Breast epithelium (tissue), 3 donors: ENCODE measurements at regions not wholly inside any gene's neighbourhood (a gene's known extent, or its start where the extent isn't known, plus 50 kb on each side); places are given as distances from the start of the nearest gene placed in this dataset.

Experiments used
- POLR2A ChIP-seq: fragments of 450-650 bp; IDR thresholded peaks from one replicate; pipeline ENCODE4 v1.6.1; 2016; ENCODE audit warnings: antibody characterized with exemption, mild to moderate bottlenecking, moderate library complexity
- TF ChIP-seq, protein P1 (sequence below), 3 donors: fragments of 450-650 bp; IDR thresholded peaks; one replicate each; pipeline ENCODE4 v1.5.1; 2016 to 2017; ENCODE audit warnings: antibody characterized with exemption in 3 of 3, mild to moderate bottlenecking in 3 of 3, moderate library complexity in 3 of 3

DNA sequence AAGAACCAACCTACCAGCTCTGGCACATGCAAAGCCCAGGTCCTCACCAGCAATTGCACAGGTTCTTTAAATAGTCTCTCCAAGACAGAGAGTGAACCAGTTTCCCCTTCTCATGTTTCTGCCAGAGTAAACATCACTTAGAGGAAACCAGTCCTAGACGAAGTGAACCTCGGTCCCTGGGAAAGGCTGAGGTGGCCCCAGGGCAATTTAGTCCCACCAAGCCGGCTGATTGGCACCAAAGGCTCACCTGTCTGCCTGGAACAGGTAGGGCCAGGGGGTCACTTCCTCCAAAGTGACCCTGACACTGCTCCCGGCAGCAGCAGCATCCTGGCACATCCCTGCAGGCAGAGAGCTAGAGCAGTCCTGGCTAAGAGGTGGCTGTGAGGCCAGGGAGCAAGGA, 122.9 kb upstream of the ZNF507 start:
- TF ChIP-seq POLR2A, result no peak
- TF ChIP-seq, protein P1, sequence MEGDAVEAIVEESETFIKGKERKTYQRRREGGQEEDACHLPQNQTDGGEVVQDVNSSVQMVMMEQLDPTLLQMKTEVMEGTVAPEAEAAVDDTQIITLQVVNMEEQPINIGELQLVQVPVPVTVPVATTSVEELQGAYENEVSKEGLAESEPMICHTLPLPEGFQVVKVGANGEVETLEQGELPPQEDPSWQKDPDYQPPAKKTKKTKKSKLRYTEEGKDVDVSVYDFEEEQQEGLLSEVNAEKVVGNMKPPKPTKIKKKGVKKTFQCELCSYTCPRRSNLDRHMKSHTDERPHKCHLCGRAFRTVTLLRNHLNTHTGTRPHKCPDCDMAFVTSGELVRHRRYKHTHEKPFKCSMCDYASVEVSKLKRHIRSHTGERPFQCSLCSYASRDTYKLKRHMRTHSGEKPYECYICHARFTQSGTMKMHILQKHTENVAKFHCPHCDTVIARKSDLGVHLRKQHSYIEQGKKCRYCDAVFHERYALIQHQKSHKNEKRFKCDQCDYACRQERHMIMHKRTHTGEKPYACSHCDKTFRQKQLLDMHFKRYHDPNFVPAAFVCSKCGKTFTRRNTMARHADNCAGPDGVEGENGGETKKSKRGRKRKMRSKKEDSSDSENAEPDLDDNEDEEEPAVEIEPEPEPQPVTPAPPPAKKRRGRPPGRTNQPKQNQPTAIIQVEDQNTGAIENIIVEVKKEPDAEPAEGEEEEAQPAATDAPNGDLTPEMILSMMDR (IDR thresholded peaks at IDR 0.05), result no peak
